SH-SY5Y (cell line): ENCODE measurements at regions not wholly inside any gene's neighbourhood (a gene's known extent, or its start where the extent isn't known, plus 50 kb on each side); places are given as distances from the start of the nearest gene placed in this dataset.

Experiments used
- GATA2 ChIP-seq: IDR thresholded peaks from 2 replicates; pipeline ENCODE4 v1.6.1; 2011; ENCODE audit warnings: mild to moderate bottlenecking, low read depth, low read length
- GATA3 ChIP-seq: IDR thresholded peaks from 2 replicates; pipeline ENCODE4 v1.6.1; 2011; ENCODE audit warnings: low read depth, mild to moderate bottlenecking, low read length, moderate library complexity

DNA sequence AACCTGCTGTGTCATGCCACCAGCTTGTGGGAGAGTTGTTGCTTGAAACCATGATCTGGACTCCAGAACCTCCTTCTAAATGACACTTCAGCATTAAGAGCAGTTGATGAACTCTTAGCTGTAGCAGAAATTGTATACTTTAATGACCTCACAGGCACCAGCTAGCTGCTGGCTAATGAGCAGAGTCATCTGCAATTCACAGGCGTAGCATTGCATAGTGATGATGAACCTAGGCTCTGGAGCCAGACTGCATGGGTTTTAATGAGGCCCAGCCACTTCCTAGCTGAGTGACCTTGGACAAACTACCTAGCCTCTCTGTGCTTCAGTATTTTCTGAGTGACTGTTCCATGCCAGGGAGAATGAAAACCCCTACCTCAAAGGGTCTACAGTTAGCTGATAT is 407.1 kb downstream of the LMO4 start:
- TF ChIP-seq GATA3 (no peak), GATA2 (no peak)

DNA sequence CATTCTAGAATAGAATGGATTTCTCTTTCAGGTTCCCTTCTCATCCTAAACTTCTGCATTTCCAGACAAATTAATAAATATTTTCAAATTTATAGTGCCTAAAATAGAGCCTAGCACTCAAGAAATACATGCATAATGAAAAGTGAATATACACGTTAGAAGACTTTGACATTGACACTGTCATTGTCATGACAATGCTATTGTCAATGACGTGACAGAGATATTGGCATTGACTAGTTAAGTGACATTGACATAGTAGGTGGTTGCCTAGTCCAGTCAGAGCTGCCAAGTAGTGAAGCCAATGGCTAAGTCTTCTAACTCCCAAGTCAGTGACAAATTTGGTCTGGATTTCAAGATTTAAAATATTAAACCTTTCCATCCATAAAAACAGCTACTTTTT is 410.5 kb downstream of the LMO4 start:
- TF ChIP-seq GATA3 (no peak), GATA2 (no peak)

DNA sequence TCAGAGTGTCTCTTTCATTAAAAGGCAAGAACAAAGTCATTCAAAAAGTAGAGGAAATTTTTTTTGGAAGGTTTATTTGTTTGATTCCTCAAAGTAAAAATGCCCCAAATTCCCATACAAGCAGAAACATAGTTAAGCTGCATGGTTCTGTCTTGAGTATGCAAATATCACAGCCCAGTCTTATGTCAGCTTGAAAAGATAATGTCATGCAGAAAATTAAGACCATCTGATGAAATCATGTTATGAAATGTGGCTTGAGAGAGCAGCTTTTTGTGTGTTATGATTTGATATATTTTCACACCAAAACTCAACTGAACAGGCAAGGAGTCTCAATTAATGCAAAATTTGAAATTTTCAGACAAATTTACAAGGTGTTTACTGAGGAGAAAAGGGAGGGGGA is 411.0 kb downstream of the LMO4 start:
- TF ChIP-seq GATA3 = no peak
- TF ChIP-seq GATA2 = no peak

DNA sequence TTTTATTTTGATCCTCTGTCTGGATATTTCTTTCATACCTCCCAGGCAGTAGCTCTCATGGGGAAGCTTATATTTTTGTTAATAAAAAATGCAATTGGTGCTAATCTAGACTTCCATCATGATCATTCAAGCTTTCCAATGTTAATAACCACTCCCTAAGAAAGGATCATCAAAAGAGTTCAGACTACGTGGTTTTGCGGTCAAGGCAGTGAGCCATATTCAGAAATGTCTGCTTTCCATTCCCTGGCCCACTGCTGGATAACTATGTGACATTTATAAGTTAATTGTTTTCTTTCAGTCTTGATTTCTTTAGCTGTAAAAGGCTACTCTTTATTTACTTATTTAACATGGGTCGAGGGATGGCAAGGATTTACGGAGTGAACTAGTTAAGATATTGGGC is 414.6 kb downstream of the LMO4 start:
- no peak for TF ChIP-seq GATA3

DNA sequence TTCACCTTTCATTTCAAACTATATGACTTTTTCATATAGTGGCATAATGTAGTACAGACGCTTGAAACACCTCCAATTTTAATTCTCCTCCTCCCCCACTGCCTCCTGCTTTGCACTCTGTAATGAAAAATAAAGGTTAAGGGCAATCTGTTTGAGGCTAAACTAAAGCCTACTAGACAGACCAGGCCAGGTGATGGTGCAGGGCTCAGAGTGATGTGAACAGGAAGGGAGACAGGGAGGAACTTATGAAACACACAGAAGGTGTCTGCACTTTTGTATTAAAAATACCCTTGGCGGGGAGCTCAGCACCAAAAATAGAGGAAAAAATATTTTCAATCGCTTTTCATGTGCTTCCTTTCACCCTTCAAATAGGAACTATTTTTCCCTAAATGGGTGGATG is 415.4 kb downstream of the LMO4 start:
- TF ChIP-seq GATA2 (no peak), GATA3 (no peak)

DNA sequence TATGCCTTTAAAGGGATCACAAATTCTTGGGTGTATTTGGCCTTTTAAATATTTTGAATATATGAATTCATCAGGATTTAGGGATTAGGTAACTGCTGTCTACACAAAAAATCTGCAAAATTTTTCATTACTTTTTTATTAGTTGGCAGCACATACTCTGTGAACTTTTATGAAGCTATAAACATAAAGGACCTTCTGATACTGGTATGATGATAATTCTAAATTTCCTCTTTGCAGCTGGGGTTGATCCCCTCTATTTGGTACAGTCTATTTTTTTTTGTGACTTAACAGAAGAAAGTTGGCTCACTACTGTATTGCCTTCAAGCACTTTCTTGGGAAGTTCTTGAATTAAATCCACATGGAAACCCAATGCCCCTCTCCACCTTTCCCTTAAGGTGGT is 416.1 kb downstream of the LMO4 start:
- TF ChIP-seq GATA2 (no peak), GATA3 (no peak)

DNA sequence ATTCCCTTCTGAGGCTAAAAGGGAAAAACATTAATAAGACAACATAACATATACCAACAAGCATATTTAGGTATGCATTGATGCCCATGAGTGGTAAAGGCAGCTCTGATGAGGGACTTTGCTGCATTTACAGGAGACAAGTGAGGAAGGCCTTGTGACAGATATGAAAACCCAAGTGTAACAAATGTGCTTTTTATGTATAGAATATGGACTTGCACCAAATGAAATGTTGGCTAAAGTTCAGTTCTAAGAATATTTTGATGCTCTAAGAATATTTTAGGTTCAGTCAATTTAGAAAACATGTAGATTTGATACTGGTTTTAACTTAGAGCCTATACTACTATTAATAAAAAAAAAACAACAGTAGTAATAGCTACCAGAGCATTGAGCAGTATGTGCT is 424.7 kb downstream of the LMO4 start:
- TF ChIP-seq GATA2 (no peak), GATA3 (no peak)

DNA sequence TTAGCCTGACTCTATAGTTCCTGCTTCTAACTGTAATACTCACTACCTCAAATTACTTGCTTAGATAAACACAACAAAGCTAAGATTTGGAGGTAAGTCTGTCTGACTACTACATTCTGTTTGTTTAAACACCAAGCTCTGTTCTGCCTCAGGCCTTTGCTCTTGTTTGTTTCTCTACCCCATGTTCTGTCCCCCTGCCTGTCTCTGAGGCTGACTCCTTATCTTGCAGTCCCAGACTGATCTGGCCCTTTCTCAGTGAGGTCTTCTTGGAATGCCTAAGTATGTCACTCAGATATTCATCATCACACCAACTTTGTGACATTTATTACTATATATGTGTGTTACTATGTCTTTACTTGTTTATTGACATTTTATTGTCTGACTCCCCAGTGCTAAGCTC is 425.5 kb downstream of the LMO4 start:
- no peak for TF ChIP-seq GATA2
- TF ChIP-seq GATA3 = no peak

DNA sequence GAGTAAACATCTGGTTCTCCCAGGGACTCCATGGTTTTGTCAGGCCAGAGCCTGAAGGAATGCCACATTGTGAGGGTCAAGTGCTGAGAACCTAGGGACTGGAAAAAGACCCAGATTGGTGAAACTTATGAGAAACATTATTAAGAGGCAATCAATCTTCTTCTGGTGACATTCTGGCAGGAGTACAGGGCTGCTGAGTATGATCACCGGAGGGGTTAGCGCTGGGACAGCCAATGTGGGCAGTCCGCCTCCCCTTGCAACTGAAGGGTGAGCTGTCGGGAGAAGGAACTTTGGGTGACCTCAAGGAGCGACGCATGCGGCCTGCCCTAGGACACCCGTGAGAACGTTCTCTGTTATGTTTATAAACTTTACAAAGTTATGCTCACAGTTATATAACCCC is 429.0 kb downstream of the LMO4 start:
- TF ChIP-seq GATA2 = no peak
- no peak for TF ChIP-seq GATA3

DNA sequence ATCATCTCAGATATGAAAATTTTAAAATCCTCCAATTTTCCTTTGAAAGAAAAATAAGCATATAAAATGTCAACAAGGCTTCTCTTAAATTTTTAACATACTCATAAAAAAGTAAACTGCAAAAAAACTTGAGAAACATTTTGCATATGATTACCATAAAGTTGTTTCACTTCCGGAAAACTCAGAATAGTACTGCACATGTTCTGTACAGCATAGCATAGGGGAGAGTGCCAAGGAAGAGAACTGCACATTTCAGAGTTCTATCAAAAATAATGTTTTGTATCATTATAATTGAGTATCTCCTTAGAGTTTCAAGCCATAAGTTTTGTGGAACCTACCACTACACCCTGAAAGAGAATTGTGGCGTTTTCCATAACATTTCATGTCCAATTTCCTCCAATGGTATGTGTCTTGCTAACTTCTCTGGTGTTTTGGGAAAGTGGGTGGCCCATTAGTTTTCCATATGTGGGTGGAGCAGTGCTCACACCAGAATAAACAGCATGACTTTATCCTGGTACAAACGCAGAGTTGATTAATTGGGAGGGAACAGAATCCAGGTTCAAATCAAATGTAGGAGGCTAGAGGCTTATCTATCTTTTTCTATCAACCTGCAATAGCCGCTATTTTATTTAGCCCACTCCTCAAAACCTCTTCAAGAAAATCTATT is 430.9 kb downstream of the LMO4 start:
- no peak for TF ChIP-seq GATA2
- TF ChIP-seq GATA3 = no peak

DNA sequence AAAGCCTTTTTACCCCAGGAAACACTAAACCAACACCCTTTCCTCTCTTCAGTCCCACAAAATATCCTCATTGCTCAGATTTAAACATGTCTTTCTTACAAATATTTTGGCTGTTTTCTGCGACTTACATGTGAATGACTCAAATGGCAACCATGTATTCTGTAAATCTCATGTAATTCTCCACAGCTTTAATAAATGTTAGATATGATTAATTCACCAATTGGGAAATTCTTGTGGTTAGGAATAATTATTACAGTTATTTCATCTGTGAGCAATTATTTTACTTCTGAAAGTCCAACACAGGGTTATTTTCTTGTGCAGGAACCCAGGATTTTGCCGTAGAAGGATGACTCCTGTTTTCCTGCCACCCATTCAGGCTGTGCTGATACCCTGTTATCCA is 431.5 kb downstream of the LMO4 start:
- TF ChIP-seq GATA2 (no peak), GATA3 (no peak)

DNA sequence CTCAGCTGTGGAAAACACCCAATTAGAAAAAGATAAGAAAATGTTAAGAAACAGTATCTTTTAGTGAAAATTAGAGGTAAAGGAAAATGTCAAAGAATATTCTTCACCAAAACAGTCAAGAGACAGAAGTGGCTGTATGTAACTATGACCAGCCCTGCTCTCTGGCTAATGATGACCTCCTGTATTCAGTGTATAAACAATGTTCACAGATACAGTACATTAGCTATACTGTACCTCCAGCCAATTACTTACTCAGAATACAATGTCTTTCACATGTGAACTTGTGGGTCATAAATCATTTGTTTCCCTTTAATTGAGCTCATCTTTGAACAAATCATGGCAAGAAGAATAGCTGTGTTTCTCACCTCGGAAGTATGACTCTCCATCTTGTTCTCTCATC is 432.0 kb downstream of the LMO4 start:
- TF ChIP-seq GATA2 (no peak), GATA3 (no peak)

DNA sequence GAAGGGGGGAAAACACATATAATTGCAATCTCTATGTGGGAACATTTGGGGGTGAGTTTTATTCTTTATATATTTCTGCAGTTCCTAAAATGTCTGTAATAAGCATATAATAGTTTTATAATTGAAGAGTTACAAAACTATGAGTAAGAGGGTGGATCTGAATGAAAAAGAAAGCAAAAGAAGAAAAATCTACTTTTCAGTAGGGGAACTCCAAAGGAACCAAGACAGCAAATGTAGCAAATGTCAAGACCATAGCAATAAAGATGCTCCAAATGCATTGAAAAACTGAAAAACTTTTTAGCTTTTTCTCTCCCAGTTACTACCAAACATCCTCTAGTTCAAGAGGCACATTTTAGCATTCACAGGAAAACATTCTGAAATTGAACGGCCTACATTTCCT is 434.8 kb downstream of the LMO4 start:
- TF ChIP-seq GATA3 (no peak), GATA2 (no peak)

DNA sequence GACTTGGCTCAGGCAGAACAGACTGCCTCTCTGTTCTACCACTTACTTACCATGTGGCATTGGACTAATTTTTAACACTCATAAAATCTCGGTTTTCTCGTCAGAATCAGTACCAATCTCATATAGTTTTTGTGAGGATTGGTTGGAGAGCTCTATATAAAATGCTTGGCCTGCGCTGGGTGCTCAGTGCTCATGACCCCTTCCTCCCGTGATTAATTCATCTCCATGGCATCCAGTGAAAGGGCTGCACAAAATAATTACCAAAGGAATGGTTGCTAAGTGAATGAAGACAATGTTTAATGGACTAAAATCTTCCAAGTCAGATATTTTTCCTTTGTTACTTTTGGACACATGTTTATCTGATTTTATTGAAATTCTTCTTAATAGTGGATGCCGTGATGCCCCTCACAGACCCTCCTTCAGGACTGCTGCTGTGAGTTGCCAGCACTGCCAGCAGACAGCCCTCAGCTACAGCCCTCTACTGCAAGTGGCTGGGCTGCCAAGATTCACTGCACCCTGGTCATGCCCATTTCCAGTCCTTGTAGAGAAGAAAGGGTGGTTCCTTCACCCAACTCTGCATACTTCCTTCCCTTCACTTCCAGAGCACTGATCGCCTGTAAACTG is 436.5 kb downstream of the LMO4 start:
- TF ChIP-seq GATA2 (no peak), GATA3 (no peak)

DNA sequence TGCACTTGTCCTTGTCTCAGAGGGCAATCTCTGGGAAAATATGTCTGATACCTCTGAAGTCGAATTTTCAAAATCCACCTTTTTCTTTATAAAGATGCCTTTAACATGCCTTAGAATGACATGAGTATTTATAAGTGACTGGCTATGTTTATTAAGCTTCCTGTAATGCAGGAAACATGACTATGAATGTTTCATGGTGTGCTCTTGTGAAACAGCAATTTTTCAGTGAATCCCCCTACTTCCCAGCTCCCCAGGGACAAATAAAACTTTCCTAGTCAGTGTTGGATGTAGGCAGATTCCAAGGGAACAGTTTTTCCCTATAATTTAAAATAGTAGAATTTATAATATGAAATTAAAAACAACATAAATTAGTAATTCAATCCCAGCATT is 437.0 kb downstream of the LMO4 start:
- TF ChIP-seq GATA3 (no peak), GATA2 (no peak)

DNA sequence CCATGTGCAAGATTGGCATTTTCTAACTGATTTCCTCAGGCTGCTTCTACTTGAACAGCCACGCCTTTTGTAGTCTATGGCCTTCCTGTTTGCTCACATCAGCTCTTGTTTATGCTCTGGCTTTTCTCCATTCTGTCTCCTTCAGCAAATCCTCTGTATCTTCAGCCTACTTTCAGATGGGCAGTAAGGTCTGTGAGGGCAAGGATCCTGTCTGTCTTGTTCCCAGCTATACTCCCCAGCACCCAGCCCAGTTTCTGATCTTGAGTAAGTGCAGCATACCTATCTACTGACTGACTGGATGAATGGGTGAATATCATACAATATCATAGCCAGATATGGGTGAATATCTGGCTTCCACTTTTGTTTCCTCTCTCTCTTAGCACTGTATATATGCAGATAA is 438.1 kb downstream of the LMO4 start:
- no peak for TF ChIP-seq GATA2
- no peak for TF ChIP-seq GATA3

DNA sequence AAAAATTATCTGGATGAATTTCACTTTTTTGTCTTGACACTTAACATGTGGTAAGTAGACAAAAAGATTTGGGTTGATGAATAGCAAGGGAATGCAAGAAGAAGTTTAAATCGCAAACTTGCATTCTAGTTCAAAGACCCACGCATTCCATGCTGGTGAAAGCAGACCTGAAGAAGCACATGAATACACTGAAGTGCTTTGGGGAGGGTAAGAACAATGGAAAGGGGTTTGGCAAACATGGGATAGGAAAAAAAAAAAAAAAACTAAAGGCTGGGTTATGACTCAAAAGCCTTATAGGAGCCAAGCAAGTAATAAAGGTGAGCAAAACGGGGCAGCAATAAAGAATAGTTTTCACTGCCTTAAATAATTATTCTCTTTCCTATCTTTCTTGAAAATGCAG is 450.2 kb downstream of the LMO4 start:
- no peak for TF ChIP-seq GATA2
- no peak for TF ChIP-seq GATA3
